IgD-negative memory B cell (primary cell): ENCODE measurements at regions not wholly inside any gene's neighbourhood (a gene's known extent, or its start where the extent isn't known, plus 50 kb on each side); places are given as distances from the start of the nearest gene placed in this dataset.
"Not testable (repeated sequence)": the region's sequence is repeated elsewhere in the genome, so short reads cannot be mapped to it uniquely, and the experiment has no call there.

Source experiments
- H3K27ac Mint-ChIP-seq, 3 donors: one replicate each; pipeline ENCODE4 v1.8.0; 2020 to 2022; ENCODE audit warnings: mild to moderate bottlenecking in 3 of 3, mixed read lengths in 3 of 3, moderate library complexity in 1 of 3
- H3K27me3 Mint-ChIP-seq: one replicate; pipeline ENCODE4 v1.8.0; 2021; ENCODE audit warnings: mixed read lengths
- H3K36me3 Mint-ChIP-seq: one replicate; pipeline ENCODE4 v1.8.0; 2020; ENCODE audit warnings: mild to moderate bottlenecking, mixed read lengths
- H3K4me1 Mint-ChIP-seq, 3 donors: one replicate each; pipeline ENCODE4 v1.8.0; 2020 to 2022; ENCODE audit warnings: mixed read lengths in 3 of 3, mild to moderate bottlenecking in 1 of 3
- H3K4me3 Mint-ChIP-seq, 4 donors: one replicate each; pipeline ENCODE4 v1.8.0; 2020 to 2022; ENCODE audit warnings: mild to moderate bottlenecking in 4 of 4, mixed read lengths in 4 of 4, moderate library complexity in 3 of 4
- H3K9me3 Mint-ChIP-seq, 3 donors: one replicate each; pipeline ENCODE4 v1.8.0; 2020 to 2021; ENCODE audit warnings: mixed read lengths in 3 of 3, mild to moderate bottlenecking in 1 of 3

DNA sequence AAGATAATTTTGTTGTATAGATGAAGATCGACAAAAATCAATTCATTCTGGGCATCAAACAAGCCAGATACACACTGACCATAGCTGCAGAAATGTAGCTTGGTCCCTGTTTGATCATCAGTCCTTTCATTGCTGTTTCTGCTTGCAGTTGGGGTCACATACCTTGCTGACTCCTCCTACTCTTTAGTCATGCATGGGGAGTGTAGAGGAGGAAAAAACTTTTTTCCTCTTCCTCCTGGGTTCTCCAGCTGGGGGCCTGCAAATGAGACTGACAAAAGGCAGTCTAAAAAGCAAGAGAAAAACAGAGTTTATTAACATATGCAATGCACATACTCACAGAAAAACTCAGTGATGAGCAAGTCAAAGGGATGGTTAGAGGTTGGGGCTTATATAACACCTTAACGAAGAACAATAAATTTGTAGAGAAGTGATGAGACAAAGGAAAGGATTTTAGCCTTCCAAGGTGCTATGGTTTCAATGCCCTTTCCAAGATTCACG is 105.8 kb downstream of the QRSL1 start:
- Mint-ChIP-seq H3K4me3 (peak overlapping the region in 3 of 4 donors; percentile 1 to 88 (median 83)), H3K4me1 (peaks cover 38 to 64% (median 57%) of the 10 kb centered on the region in 3 donors), H3K27ac (peak overlapping the region in 1 of 3 donors; percentile 79)

DNA sequence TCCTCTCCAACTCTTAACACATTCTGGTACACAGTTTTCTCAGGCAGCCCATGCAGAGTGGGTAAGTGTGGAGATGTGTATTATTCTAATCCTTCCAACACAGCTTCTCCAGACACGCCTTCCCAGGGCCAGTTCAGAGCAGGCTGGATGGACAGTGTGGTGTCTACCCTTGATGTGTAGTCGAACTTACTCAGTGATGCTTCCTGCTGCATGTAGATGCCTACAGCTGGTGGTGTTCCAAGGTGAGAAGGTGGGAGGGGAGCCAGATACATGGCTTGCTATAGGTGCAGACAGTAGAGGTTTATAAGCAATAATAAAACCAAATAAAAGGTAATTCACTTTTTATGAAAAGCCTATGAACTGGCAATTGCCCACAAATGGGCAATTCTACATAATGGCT is 104.0 kb downstream of the QRSL1 start:
- Mint-ChIP-seq H3K27ac (peak overlapping the region in 2 of 3 donors; percentile 11 to 32), H3K27me3 (no peaks in the 10 kb centered on the region), H3K4me3 (peak overlapping the region in 1 of 4 donors; percentile 14), H3K36me3 (peaks cover 10% of the 10 kb centered on the region), H3K4me1 (peaks cover 46 to 73% (median 62%) of the 10 kb centered on the region in 3 donors), H3K9me3 (peaks cover 0 to 9% (median 0%) of the 10 kb centered on the region in 3 donors)

More for the DNA sequence above, 105.8 kb downstream of the QRSL1 start:
- Mint-ChIP-seq H3K36me3 (peaks cover 6% of the 10 kb centered on the region), H3K9me3 (peaks cover 0 to 4% (median 0%) of the 10 kb centered on the region in 3 donors), H3K27me3 (no peaks in the 10 kb centered on the region)

DNA sequence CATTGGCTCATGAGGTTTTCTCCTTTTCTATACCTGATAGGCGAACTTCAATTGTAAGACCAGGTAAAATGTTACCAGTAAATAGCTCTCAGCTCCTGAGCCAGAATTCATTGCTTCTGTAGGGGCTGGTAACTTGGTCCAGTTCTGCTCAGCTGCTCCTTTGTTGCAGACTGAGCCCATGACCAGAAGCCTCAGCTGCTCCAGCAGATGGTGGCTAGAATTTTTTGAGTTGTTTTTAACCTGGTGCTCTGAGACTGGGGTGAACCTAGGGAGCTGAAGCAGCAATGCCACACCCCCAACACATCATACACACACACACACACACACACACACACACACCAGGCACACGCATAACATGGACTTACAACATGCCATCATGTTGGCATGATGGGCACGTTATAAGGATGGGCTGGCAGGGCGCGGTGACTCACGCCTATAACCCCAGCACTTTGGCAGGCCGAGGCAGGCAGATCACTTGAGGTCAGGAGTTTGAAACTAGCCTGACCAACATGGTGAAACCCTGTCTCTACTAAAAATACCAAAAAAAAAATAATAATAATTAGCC is 103.1 kb downstream of the QRSL1 start:
- Mint-ChIP-seq H3K27ac (no peak overlapping the region), H3K36me3 (peaks cover 9% of the 10 kb centered on the region), H3K27me3 (no peaks in the 10 kb centered on the region), H3K4me3 (peak overlapping the region in 3 of 4 donors; percentile 80 to 97 (median 85)), H3K4me1 (peaks cover 47 to 75% (median 64%) of the 10 kb centered on the region in 3 donors), H3K9me3 (peaks cover 0 to 9% (median 0%) of the 10 kb centered on the region in 3 donors)

DNA sequence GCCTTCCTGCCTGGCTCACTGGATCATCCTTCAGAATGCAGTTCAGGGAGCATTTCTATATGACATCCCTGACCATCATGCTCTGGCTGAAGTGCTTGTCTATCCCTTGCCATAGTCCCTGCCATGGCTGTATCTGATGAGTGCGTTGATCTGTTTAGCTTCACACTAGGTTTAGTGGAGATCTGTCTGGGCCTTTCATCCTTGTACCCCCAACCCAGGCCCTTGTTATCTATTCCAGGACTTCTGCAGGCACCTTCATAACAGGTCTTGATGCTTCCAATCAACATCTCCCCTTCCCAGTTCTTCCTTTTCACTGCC is 102.4 kb downstream of the QRSL1 start:
- Mint-ChIP-seq H3K4me3 (peak overlapping the region; percentile 40 to 97 (median 82)), H3K4me1 (peaks cover 47 to 71% (median 64%) of the 10 kb centered on the region in 3 donors), H3K27ac (peak overlapping the region in 2 of 3 donors; percentile 4 to 16), H3K27me3 (no peaks in the 10 kb centered on the region), H3K36me3 (peaks cover 9% of the 10 kb centered on the region), H3K9me3 (peaks cover 0 to 9% (median 0%) of the 10 kb centered on the region in 3 donors)

DNA sequence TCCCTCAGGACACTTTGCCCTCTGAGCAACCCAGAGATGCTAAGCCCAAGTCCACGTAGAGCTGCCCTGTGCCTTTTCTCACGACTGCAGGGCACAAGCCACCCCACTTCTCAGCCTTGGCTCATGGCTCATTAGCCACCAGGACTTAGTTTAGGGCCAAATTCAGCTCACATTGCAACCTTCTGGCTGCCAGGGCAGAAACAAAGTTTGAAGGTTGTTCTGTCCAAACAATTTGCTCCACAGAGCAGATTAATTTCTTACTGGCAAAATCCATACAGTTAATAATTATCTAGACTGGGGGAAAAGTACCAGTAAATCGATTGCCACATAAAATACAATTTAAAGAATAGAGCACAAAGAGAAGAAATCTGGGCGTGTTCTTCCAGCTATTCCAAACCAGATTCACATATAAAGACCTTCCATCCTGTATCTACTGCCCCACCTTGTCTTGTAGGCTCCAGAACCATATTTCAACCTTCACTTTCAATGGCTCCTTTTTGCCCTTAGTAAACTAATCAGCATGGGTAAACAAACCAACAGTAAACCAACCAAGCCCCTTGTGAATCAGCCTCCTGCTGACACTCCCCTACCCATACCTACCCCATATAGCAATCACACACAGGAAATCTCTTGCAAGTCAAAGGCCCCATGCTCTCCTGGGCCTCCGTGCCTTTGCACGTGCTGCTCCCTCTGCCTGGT is 101.9 kb downstream of the QRSL1 start:
- Mint-ChIP-seq H3K27me3 (no peaks in the 10 kb centered on the region), H3K27ac (peak overlapping the region in 1 of 3 donors; percentile 16), H3K36me3 (peaks cover 9% of the 10 kb centered on the region), H3K4me1 (peaks cover 43 to 66% (median 62%) of the 10 kb centered on the region in 3 donors), H3K4me3 (peak overlapping the region; percentile 80 to 97 (median 88)), H3K9me3 (peaks cover 0 to 9% (median 0%) of the 10 kb centered on the region in 3 donors)

DNA sequence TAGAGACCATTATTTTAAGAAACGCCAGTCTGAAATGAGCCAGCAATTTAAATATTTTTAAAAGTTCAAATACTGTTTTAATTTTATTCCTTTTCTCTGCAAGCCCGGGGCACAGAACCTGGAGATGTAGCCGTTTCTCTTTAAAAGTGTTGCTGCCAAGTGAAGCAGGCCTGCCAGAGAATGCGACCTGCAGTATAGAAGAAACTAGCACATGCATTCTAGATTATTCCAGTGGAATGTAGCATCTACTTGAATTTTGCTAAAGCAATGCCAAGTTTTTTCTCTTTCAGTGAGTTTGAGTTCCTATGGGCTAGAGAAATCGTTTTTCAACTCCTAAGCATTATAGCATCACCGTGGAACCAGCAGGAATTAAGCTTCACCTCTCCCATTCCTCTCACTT is 101.3 kb downstream of the QRSL1 start:
- Mint-ChIP-seq H3K9me3 (peaks cover 0 to 5% (median 0%) of the 10 kb centered on the region in 3 donors), H3K4me3 (peak overlapping the region; percentile 80 to 97 (median 88)), H3K27me3 (no peaks in the 10 kb centered on the region), H3K36me3 (peaks cover 9% of the 10 kb centered on the region), H3K4me1 (peaks cover 38 to 60% (median 58%) of the 10 kb centered on the region in 3 donors), H3K27ac (peak overlapping the region in 2 of 3 donors; percentile 96)

DNA sequence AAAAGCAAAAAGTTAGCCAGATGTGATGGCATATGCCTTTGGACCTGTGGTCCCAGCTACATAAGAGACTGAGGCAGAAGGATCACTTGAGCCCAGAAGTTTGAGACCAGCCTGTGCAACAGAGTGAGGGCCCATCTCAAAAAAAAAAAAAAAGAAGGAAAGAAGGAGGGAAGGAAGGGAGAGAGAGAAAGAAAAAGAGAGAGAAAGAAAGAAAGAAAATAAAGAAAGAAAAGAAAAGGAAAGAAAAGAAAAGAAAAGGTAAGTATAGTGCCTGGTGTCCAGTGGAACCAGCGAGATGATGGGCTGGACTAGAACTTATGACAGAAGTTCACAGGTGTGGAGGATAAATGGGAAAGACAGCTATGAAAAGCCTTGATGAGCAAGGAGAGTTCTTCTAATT is 100.9 kb downstream of the QRSL1 start:
- H3K27me3 Mint-ChIP-seq, result no peaks in the 10 kb centered on the region
- H3K36me3 Mint-ChIP-seq, result peaks cover 9% of the 10 kb centered on the region
- H3K4me1 Mint-ChIP-seq, result peaks cover 35 to 56% (median 53%) of the 10 kb centered on the region in 3 donors
- peak overlapping the region; percentile 72 to 96 (median 96) for H3K27ac Mint-ChIP-seq
- H3K9me3 Mint-ChIP-seq, result peaks cover 0 to 4% (median 0%) of the 10 kb centered on the region in 3 donors
- peak overlapping the region; percentile 80 to 97 (median 83) for H3K4me3 Mint-ChIP-seq

DNA sequence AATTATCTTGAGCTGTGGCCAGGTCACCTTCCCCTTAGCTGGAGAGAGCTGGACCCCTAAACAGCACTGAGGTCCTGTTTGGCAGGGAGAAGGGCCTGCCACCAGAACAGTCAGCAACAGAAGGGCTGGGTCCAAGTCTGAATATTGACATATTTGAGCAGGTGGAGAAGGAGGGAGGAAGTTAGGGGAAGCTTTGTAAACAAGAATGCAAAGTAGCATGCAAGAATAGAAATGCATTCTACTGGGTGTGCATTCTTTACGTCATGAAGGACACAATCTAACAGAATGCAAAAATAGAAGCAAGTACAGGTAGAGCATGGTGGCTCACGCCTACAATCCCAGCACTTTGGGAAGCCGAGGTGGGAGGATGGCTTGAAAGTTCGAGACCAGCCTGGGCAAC is 100.5 kb downstream of the QRSL1 start:
- Mint-ChIP-seq H3K4me1 (peaks cover 31 to 51% (median 51%) of the 10 kb centered on the region in 3 donors), H3K4me3 (peak overlapping the region; percentile 80 to 97 (median 83)), H3K36me3 (peaks cover 11% of the 10 kb centered on the region), H3K27ac (peak overlapping the region; percentile 72 to 96 (median 96)), H3K9me3 (peaks cover 0 to 4% (median 0%) of the 10 kb centered on the region in 3 donors), H3K27me3 (no peaks in the 10 kb centered on the region)

DNA sequence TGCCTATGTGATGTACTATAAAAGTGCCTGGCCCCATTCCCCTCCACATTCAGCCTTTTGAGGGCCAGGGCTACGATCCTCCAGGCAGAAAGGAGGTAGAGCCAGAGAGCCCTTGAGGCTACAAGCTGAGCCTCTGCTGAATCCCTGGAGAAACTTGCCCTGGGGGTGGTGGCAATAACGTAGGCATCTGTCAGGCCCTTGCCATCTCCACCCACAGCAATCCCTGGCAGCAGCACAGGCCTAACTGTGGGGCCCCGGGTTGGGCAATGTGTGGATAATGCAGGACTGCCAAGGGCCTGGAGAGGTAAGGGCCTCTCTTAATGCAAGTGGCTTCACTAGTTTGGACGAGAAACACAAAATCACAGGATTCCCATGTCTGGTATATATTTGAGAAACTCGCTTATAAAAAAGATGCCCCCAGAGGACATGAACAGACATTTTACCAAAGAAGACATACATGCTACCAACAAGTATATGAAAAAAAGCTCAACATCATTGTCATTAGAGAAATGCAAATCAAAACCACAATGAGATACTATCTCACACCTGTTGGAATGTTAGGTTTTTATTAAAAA is 99.0 kb downstream of the QRSL1 start:
- H3K4me3 Mint-ChIP-seq, result peak overlapping the region in 1 of 4 donors; percentile 35
- no peaks in the 10 kb centered on the region for H3K27me3 Mint-ChIP-seq
- H3K9me3 Mint-ChIP-seq, result peaks cover 0 to 4% (median 0%) of the 10 kb centered on the region in 3 donors
- H3K27ac Mint-ChIP-seq, result no peak overlapping the region
- peaks cover 31 to 47% (median 46%) of the 10 kb centered on the region in 3 donors for H3K4me1 Mint-ChIP-seq
- H3K36me3 Mint-ChIP-seq, result peaks cover 11% of the 10 kb centered on the region

DNA sequence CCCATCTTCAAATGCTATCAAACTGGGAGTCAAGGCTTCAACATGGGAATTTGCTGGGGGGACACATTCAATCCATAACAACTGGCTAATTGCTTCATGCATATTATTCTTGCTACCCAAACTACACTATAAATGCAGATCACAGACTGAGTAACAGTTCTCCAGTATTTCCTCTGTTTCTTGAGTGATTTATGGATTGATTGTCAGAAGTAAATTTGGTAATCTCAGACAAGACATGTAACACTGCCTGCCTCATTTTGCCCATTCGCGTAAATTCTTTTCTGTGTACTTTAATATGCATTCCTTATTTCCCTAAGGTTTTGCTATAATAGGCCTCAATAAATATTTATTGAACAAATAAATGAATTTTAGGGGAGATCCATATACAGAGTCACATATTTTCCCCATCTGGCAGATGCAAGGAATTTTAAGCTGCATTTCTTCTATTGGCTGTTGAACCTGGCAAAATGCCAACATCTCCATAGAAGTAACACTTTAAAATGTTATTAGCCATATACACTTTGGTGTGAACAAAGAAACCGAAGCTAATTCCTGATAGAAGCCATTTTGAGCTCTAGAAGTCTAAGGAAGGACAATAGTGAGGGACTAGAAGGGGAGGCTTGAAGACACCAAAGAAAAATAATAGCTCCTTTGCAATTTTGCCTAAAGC is 98.2 kb downstream of the QRSL1 start:
- no peak overlapping the region for H3K4me3 Mint-ChIP-seq
- H3K9me3 Mint-ChIP-seq, result peaks cover 0 to 4% (median 0%) of the 10 kb centered on the region in 3 donors
- no peaks in the 10 kb centered on the region for H3K27me3 Mint-ChIP-seq
- no peak overlapping the region for H3K27ac Mint-ChIP-seq
- H3K36me3 Mint-ChIP-seq, result peaks cover 11% of the 10 kb centered on the region
- H3K4me1 Mint-ChIP-seq, result peaks cover 31 to 44% (median 43%) of the 10 kb centered on the region in 3 donors

DNA sequence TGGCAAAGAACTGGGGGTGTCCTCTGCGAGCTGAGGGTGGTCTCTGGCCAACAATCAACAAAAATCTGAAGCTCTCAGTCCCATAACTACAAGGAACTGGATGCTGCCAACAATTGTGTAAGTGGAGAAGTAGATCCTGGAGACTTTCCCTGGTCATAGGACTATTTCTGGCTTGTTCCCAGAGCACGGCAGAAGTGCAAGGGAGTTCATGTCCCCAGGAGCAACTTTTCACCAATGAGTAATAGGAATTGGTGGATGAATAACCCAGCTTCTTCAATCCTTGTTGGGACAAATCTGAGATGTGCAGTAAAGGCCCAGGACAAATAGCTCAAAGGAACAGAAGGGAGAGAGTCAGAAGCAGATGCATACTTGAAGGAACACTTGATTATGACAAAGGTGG is 95.5 kb downstream of the QRSL1 start:
- Mint-ChIP-seq H3K4me3 (no peak overlapping the region), H3K27ac (no peak overlapping the region), H3K9me3 (peaks cover 0 to 4% (median 0%) of the 10 kb centered on the region in 3 donors), H3K4me1 (peaks cover 18 to 27% (median 20%) of the 10 kb centered on the region in 3 donors), H3K36me3 (peaks cover 9% of the 10 kb centered on the region), H3K27me3 (no peaks in the 10 kb centered on the region)

DNA sequence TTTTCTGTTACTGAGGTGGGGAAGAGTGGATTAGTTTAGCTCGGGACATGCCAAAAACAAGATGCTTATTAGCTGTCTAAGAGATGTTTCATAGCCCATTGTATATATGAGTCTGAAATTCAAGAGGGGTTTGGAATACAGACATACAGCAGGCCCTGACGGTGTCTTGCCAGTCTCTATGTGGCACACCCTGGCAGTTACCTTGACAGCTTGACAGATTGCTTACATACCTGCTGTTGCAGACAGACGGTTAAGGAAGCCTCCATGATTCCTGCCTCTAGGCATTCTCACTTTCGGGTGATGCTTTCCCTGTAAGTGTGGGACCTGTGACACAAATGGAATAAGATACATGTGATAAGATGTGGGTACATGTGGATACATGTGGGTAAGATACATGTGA is 95.0 kb downstream of the QRSL1 start:
- no peak overlapping the region for H3K4me3 Mint-ChIP-seq
- no peaks in the 10 kb centered on the region for H3K27me3 Mint-ChIP-seq
- H3K4me1 Mint-ChIP-seq, result peaks cover 13 to 24% (median 16%) of the 10 kb centered on the region in 3 donors
- H3K9me3 Mint-ChIP-seq, result peaks cover 0 to 4% (median 0%) of the 10 kb centered on the region in 3 donors
- H3K27ac Mint-ChIP-seq, result no peak overlapping the region
- peaks cover 5% of the 10 kb centered on the region for H3K36me3 Mint-ChIP-seq

DNA sequence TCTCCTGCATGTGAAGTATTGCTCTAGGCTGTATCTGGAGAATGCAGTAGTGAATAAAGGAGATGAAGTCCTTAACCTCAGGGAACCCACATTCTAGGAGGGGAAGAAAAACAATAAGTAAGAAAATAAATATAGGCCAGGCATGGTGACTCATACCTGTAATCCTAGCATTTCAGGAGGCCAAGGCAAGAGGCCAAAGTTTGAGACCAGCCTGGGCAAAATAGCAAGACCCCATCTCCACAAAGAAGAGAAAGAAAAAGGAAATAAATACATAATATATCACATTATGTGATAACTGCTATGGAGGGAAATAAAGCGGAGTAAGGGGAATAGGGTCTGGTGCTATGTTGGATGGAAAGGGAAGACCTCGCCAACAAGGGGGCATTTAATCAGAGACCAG is 94.0 kb downstream of the QRSL1 start:
- H3K4me1 Mint-ChIP-seq, result peaks cover 4 to 20% (median 7%) of the 10 kb centered on the region in 3 donors
- H3K36me3 Mint-ChIP-seq, H3K27me3 Mint-ChIP-seq, H3K9me3 Mint-ChIP-seq, H3K4me3 Mint-ChIP-seq: not testable (repeated sequence)
- peak overlapping the region in 1 of 3 donors; percentile 44 for H3K27ac Mint-ChIP-seq

DNA sequence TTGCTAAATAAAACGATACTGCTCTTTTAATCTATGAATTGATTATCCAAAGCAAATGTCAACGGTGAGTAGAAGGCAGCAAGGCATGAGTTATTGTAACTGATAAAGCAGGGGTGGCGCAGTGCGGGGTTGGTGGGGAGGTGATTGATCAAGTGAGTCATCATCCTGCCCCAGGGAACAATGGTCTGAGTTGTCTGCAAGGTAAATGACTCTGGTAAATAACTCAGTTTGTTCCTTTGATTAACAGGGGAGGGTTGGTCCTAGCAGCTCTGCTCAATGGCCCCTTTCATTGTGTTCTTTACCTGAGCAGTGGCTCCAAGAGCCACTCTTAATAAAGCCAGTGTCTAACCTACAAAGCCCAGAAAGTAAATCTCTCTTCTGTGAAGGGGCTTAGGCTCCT is 91.8 kb downstream of the QRSL1 start:
- H3K36me3 Mint-ChIP-seq, H3K4me3 Mint-ChIP-seq, H3K27me3 Mint-ChIP-seq, H3K9me3 Mint-ChIP-seq: not testable (repeated sequence)
- peak overlapping the region in 1 of 3 donors; percentile 23 for H3K27ac Mint-ChIP-seq
- H3K4me1 Mint-ChIP-seq, result peaks cover 11 to 27% (median 18%) of the 10 kb centered on the region in 3 donors
